Activated CD8-positive, alpha-beta memory T cell treated with anti-CD3 and anti-CD28 coated beads, Interleukin-2, amount 10 ng/mL, durations not matched to agents 7 days and 5 days (primary cell): ENCODE measurements at regions not wholly inside any gene's neighbourhood (a gene's known extent, or its start where the extent isn't known, plus 50 kb on each side); places are given as distances from the start of the nearest gene placed in this dataset.

Source experiments
- ATAC-seq: fragments of 150-1000 bp; cut with Tn5 transposase; one replicate; pipeline ENCODE4 v1.10.0; 2021; ENCODE audit warnings: moderate library complexity
- CTCF ChIA-PET: fragments of 350-600 bp; sonication (Branson Sonifier 250); formaldehyde crosslinking; loops from one replicate; lab custom pipeline; 2021; ENCODE audit warnings: antibody characterized with exemption; lab: Charles Lee
- DNase-seq: peaks from one replicate; pipeline ENCODE4 v3.0.0-alpha.2; 2020
- H3K27ac Mint-ChIP-seq: one replicate; pipeline ENCODE4 v1.8.0; 2021; ENCODE audit warnings: mild to moderate bottlenecking, mixed read lengths
- H3K27me3 Mint-ChIP-seq: one replicate; pipeline ENCODE4 v1.8.0; 2021; ENCODE audit warnings: mixed read lengths
- H3K36me3 Mint-ChIP-seq: one replicate; pipeline ENCODE4 v1.8.0; 2021; ENCODE audit warnings: mild to moderate bottlenecking, mixed read lengths
- H3K4me1 Mint-ChIP-seq: one replicate; pipeline ENCODE4 v1.8.0; 2021; ENCODE audit warnings: mixed read lengths
- H3K4me3 Mint-ChIP-seq: one replicate; pipeline ENCODE4 v1.8.0; 2021; ENCODE audit warnings: mild to moderate bottlenecking, moderate library complexity, mixed read lengths
- H3K9me3 Mint-ChIP-seq: one replicate; pipeline ENCODE4 v1.8.0; 2022; ENCODE audit warnings: low read depth, mixed read lengths

- ATAC-seq (no peak), DNase-seq (no peak)
- H3K27me3 Mint-ChIP-seq, result no peaks in the 10 kb centered on the region
- CTCF ChIA-PET, result no interaction called here
- no peak overlapping the region for H3K4me3 Mint-ChIP-seq
- H3K4me1 Mint-ChIP-seq, result no peaks in the 10 kb centered on the region
- no peak overlapping the region for H3K27ac Mint-ChIP-seq
- no peaks in the 10 kb centered on the region for H3K9me3 Mint-ChIP-seq
- no peaks in the 10 kb centered on the region for H3K36me3 Mint-ChIP-seq
Measured at GRCh38 chr4:54359919-54360650, 131.0 kb downstream of the PDGFRA start.

- no peak for DNase-seq
- no peaks in the 10 kb centered on the region for H3K9me3 Mint-ChIP-seq
- ATAC-seq, result no peak
- CTCF ChIA-PET, result no interaction called here
- H3K27ac Mint-ChIP-seq, result no peak overlapping the region
- no peaks in the 10 kb centered on the region for H3K36me3 Mint-ChIP-seq
- no peak overlapping the region for H3K4me3 Mint-ChIP-seq
- H3K27me3 Mint-ChIP-seq, result no peaks in the 10 kb centered on the region
- no peaks in the 10 kb centered on the region for H3K4me1 Mint-ChIP-seq
Measured at GRCh38 chr4:54363037-54363436, 133.9 kb downstream of the PDGFRA start.

GRCh38 chr4:54365691-54366090 is 136.6 kb downstream of the PDGFRA start:
- no peaks in the 10 kb centered on the region for H3K4me1 Mint-ChIP-seq
- H3K9me3 Mint-ChIP-seq, result no peaks in the 10 kb centered on the region
- no peak overlapping the region for H3K27ac Mint-ChIP-seq
- no peaks in the 10 kb centered on the region for H3K27me3 Mint-ChIP-seq
- ATAC-seq (no peak), DNase-seq (no peak)
- H3K4me3 Mint-ChIP-seq, result no peak overlapping the region
- H3K36me3 Mint-ChIP-seq, result no peaks in the 10 kb centered on the region
- CTCF ChIA-PET, result no interaction called here

- no peaks in the 10 kb centered on the region for H3K36me3 Mint-ChIP-seq
- no peak overlapping the region for H3K4me3 Mint-ChIP-seq
Measured at GRCh38 chr4:54367059-54367458, 138.0 kb downstream of the PDGFRA start.

GRCh38 chr4:54368281-54369265 is 139.5 kb downstream of the PDGFRA start:
- Mint-ChIP-seq H3K9me3 (no peaks in the 10 kb centered on the region), H3K27ac (no peak overlapping the region), H3K36me3 (no peaks in the 10 kb centered on the region), H3K4me3 (no peak overlapping the region), H3K4me1 (no peaks in the 10 kb centered on the region), H3K27me3 (no peaks in the 10 kb centered on the region)
- DNase-seq (no peak), ATAC-seq (no peak)
- CTCF ChIA-PET, result no interaction called here

More at GRCh38 chr4:54367059-54367458, 138.0 kb downstream of the PDGFRA start:
- DNase-seq (no peak), ATAC-seq (no peak)
- Mint-ChIP-seq H3K27ac (no peak overlapping the region), H3K9me3 (no peaks in the 10 kb centered on the region), H3K4me1 (no peaks in the 10 kb centered on the region), H3K27me3 (no peaks in the 10 kb centered on the region)
- CTCF ChIA-PET, result no interaction called here

GRCh38 chr4:54371173-54371572 is 142.1 kb downstream of the PDGFRA start:
- Mint-ChIP-seq H3K4me3 (no peak overlapping the region), H3K36me3 (no peaks in the 10 kb centered on the region), H3K27me3 (no peaks in the 10 kb centered on the region), H3K9me3 (no peaks in the 10 kb centered on the region), H3K4me1 (no peaks in the 10 kb centered on the region), H3K27ac (no peak overlapping the region)
- CTCF ChIA-PET, result no interaction called here
- no peak for ATAC-seq
- no peak for DNase-seq

- no peak overlapping the region for H3K4me3 Mint-ChIP-seq
- H3K36me3 Mint-ChIP-seq, result no peaks in the 10 kb centered on the region
- CTCF ChIA-PET, result interaction anchor here (0.6 kb wide), 1 partner anchor 1545 kb away, joined by 4 read pairs; no protein-coding TSS in a partner anchor
- ATAC-seq (no peak), DNase-seq (no peak)
- no peaks in the 10 kb centered on the region for H3K4me1 Mint-ChIP-seq
- H3K27ac Mint-ChIP-seq, result no peak overlapping the region
- H3K9me3 Mint-ChIP-seq, result no peaks in the 10 kb centered on the region
- H3K27me3 Mint-ChIP-seq, result no peaks in the 10 kb centered on the region
Measured at GRCh38 chr4:54372951-54373350, 143.9 kb downstream of the PDGFRA start.

- Mint-ChIP-seq H3K4me1 (no peaks in the 10 kb centered on the region), H3K27me3 (no peaks in the 10 kb centered on the region), H3K9me3 (no peaks in the 10 kb centered on the region), H3K27ac (no peak overlapping the region), H3K36me3 (no peaks in the 10 kb centered on the region), H3K4me3 (no peak overlapping the region)
- DNase-seq, result no peak
- ATAC-seq, result no peak
- CTCF ChIA-PET, result no interaction called here
Measured at GRCh38 chr4:54373718-54374210, 144.7 kb downstream of the PDGFRA start.

- DNase-seq (no peak), ATAC-seq (no peak)
- Mint-ChIP-seq H3K27me3 (no peaks in the 10 kb centered on the region), H3K27ac (no peak overlapping the region), H3K9me3 (no peaks in the 10 kb centered on the region), H3K4me1 (peaks cover 1% of the 10 kb centered on the region), H3K36me3 (no peaks in the 10 kb centered on the region), H3K4me3 (no peak overlapping the region)
- CTCF ChIA-PET, result no interaction called here
Measured at GRCh38 chr4:54378461-54378860, 149.4 kb downstream of the PDGFRA start.

GRCh38 chr4:54384152-54384551 is 155.1 kb downstream of the PDGFRA start:
- ATAC-seq (no peak), DNase-seq (no peak)
- Mint-ChIP-seq H3K4me1 (peaks cover 1% of the 10 kb centered on the region), H3K9me3 (no peaks in the 10 kb centered on the region), H3K27ac (no peak overlapping the region), H3K4me3 (no peak overlapping the region), H3K27me3 (no peaks in the 10 kb centered on the region), H3K36me3 (no peaks in the 10 kb centered on the region)
- CTCF ChIA-PET, result no interaction called here

GRCh38 chr4:54384563-54384962 is 155.5 kb downstream of the PDGFRA start:
- ATAC-seq, result no peak
- Mint-ChIP-seq H3K27ac (no peak overlapping the region), H3K9me3 (no peaks in the 10 kb centered on the region), H3K4me3 (no peak overlapping the region), H3K4me1 (peaks cover 1% of the 10 kb centered on the region), H3K36me3 (no peaks in the 10 kb centered on the region), H3K27me3 (no peaks in the 10 kb centered on the region)
- DNase-seq, result no peak
- CTCF ChIA-PET, result no interaction called here

GRCh38 chr4:54386042-54386669 is 157.1 kb downstream of the PDGFRA start:
- CTCF ChIA-PET, result no interaction called here
- Mint-ChIP-seq H3K4me1 (peaks cover 1% of the 10 kb centered on the region), H3K4me3 (no peak overlapping the region), H3K27me3 (no peaks in the 10 kb centered on the region), H3K27ac (no peak overlapping the region), H3K9me3 (no peaks in the 10 kb centered on the region), H3K36me3 (no peaks in the 10 kb centered on the region)
- DNase-seq (no peak), ATAC-seq (no peak)

- no peaks in the 10 kb centered on the region for H3K27me3 Mint-ChIP-seq
- DNase-seq (no peak), ATAC-seq (no peak)
- no peaks in the 10 kb centered on the region for H3K9me3 Mint-ChIP-seq
- CTCF ChIA-PET, result no interaction called here
- H3K4me3 Mint-ChIP-seq, result no peak overlapping the region
- no peak overlapping the region for H3K27ac Mint-ChIP-seq
- no peaks in the 10 kb centered on the region for H3K36me3 Mint-ChIP-seq
- peaks cover 1% of the 10 kb centered on the region for H3K4me1 Mint-ChIP-seq
Measured at GRCh38 chr4:54386693-54387092, 157.6 kb downstream of the PDGFRA start.
